CD14-positive monocyte (primary cell): ENCODE measurements at regions not wholly inside any gene's neighbourhood (a gene's known extent, or its start where the extent isn't known, plus 50 kb on each side); places are given as distances from the start of the nearest gene placed in this dataset.

Source experiments
- DNase-seq, 3 donors: peaks; one replicate each; pipeline ENCODE4 v3.0.0-alpha.2; 2011 to 2022
- H2AFZ ChIP-seq: 2 replicates; pipeline ENCODE4 v1.6.0; 2012; ENCODE audit warnings: mild to moderate bottlenecking, low read depth, low read length, inconsistent platforms; ENCODE audit not compliant: insufficient read depth, poor library complexity, severe bottlenecking
- H3K27ac ChIP-seq, 2 donors: 1 replicate in 1 of 2; 2 replicates in 1 of 2; pipeline ENCODE4 v1.5.1; 2012 to 2013; ENCODE audit warnings: low read length in 2 of 2, control low read depth in 1 of 2, inconsistent platforms in 1 of 2, low read depth in 1 of 2, mild to moderate bottlenecking in 1 of 2
- H3K27me3 ChIP-seq, 2 donors: one replicate each; pipeline versions ENCODE4 v1.6.0 to v1.6.1; 2011 to 2013; ENCODE audit warnings: low read length in 2 of 2; ENCODE audit not compliant: control insufficient read depth in 2 of 2, insufficient read depth in 2 of 2
- H3K36me3 ChIP-seq, 2 donors: replicated peaks in 1 of 2; 1 replicate in 1 of 2; 2 replicates in 1 of 2; pipeline versions ENCODE4 v1.5.1 to v1.6.1; 2012 to 2013; ENCODE audit warnings: low read length in 2 of 2, control low read depth in 1 of 2, inconsistent platforms in 1 of 2, mild to moderate bottlenecking in 1 of 2; ENCODE audit not compliant: insufficient read depth in 2 of 2, control insufficient read depth in 1 of 2
- H3K4me1 ChIP-seq, 2 donors: 1 replicate in 1 of 2; 2 replicates in 1 of 2; pipeline versions ENCODE4 v1.5.1 to v1.6.1; 2012 to 2013; ENCODE audit warnings: low read length in 2 of 2, control low read depth in 1 of 2, inconsistent platforms in 1 of 2, mild to moderate bottlenecking in 1 of 2, moderate library complexity in 1 of 2; ENCODE audit not compliant: insufficient read depth in 2 of 2, control insufficient read depth in 1 of 2
- H3K4me2 ChIP-seq: replicated peaks from 2 replicates; pipeline ENCODE3; 2012; ENCODE audit warnings: low read length, moderate library complexity, mild to moderate bottlenecking; ENCODE audit not compliant: poor library complexity, severe bottlenecking; ENCODE audit errors: extremely low read depth
- H3K4me3 ChIP-seq, 3 experiments: fragments of 200-600 bp in 1 of 3; sonication (generic) in 1 of 3; replicated peaks in 1 of 3; 1 replicate in 2 of 3; 2 replicates in 1 of 3; pipeline ENCODE4 v1.5.1; 2011 to 2013; ENCODE audit warnings: low read length in 3 of 3, mild to moderate bottlenecking in 3 of 3, control low read depth in 2 of 3, low read depth in 2 of 3, inconsistent platforms in 1 of 3, moderate library complexity in 1 of 3
- H3K79me2 ChIP-seq: 2 replicates; pipeline ENCODE4 v1.6.0; 2012; ENCODE audit warnings: mild to moderate bottlenecking, control low read depth, inconsistent platforms, low read length, moderate library complexity; ENCODE audit not compliant: insufficient read depth
- H3K9ac ChIP-seq: 2 replicates; pipeline ENCODE4 v1.6.0; 2017; ENCODE audit warnings: low read length, mild to moderate bottlenecking; ENCODE audit not compliant: insufficient read depth, poor library complexity, severe bottlenecking
- H3K9me3 ChIP-seq, 2 donors: replicated peaks in 1 of 2; 1 replicate in 1 of 2; 2 replicates in 1 of 2; pipeline versions ENCODE4 v1.5.1 to v1.6.1; 2012 to 2013; ENCODE audit warnings: low read length in 2 of 2, control low read depth in 1 of 2; ENCODE audit not compliant: control insufficient read depth in 1 of 2, insufficient read depth in 1 of 2
- H4K20me1 ChIP-seq: 2 replicates; pipeline ENCODE4 v1.6.0; 2012; ENCODE audit warnings: mild to moderate bottlenecking, low read length, control low read depth, moderate library complexity; ENCODE audit not compliant: insufficient read depth
- H3K27ac Mint-ChIP-seq, 7 donors: one replicate each; pipeline ENCODE4 v1.8.0; 2020; ENCODE audit warnings: mild to moderate bottlenecking in 7 of 7, mixed read lengths in 7 of 7, moderate library complexity in 6 of 7, inconsistent platforms in 2 of 7
- H3K27me3 Mint-ChIP-seq, 3 donors: one replicate each; pipeline ENCODE4 v1.8.0; 2021 to 2022; ENCODE audit warnings: low read depth in 3 of 3, mild to moderate bottlenecking in 3 of 3, mixed read lengths in 3 of 3, moderate library complexity in 3 of 3, inconsistent platforms in 1 of 3
- H3K36me3 Mint-ChIP-seq, 2 donors: one replicate each; pipeline ENCODE4 v1.8.0; 2020; ENCODE audit warnings: mixed read lengths in 2 of 2, inconsistent platforms in 1 of 2, mild to moderate bottlenecking in 1 of 2
- H3K4me1 Mint-ChIP-seq: one replicate; pipeline ENCODE4 v1.8.0; 2020; ENCODE audit warnings: mild to moderate bottlenecking, mixed read lengths
- H3K4me3 Mint-ChIP-seq, 2 donors: one replicate each; pipeline ENCODE4 v1.8.0; 2020; ENCODE audit warnings: mild to moderate bottlenecking in 2 of 2, mixed read lengths in 2 of 2, moderate library complexity in 1 of 2
- H3K9me3 Mint-ChIP-seq, 7 donors: one replicate each; pipeline ENCODE4 v1.8.0; 2020 to 2022; ENCODE audit warnings: mixed read lengths in 7 of 7, mild to moderate bottlenecking in 6 of 7, moderate library complexity in 6 of 7, inconsistent platforms in 2 of 7
- WGBS: methylation state at CpG from one replicate; pipeline ENCODE4 v1.1.5; 2013; ENCODE audit warnings: missing lambda C conversion rate; ENCODE audit not compliant: insufficient coverage; 5-methylcytosine and 5-hydroxymethylcytosine counted together
- intact Hi-C, 2 donors: fragments of 100-400 bp; cut with micrococcal nuclease; formaldehyde crosslinking; loops; one replicate each; pipeline versions ENCODE4 v1.15.0 to v1.15.1; 2023
- TF ChIP-seq, protein P1 (sequence below): fragments of 200-600 bp; IDR thresholded peaks from one replicate; pipeline ENCODE4 v1.8.0; 2022; ENCODE audit warnings: antibody characterized with exemption, mild to moderate bottlenecking

DNA sequence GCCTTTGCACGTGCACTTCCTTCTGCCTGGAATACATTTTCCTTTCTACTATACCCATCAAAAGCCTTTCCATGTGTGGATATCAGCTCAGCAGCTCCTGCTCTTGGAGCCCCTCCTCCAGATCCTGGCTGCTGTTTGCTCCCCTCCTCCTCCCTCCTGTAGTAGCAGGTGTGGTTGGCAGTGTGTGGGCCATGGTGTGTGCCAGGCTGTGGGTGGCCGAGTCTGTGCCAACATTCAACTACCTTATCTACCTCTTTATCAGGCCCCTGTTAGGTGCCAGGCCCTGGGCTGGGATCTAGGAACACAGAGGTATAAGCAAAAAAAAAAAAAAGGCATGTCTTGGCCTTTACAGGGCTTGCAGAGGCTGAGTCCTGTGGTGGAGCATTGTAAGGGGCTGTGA lies 180.6 kb upstream of the JUN start:
- TF ChIP-seq, protein P1, sequence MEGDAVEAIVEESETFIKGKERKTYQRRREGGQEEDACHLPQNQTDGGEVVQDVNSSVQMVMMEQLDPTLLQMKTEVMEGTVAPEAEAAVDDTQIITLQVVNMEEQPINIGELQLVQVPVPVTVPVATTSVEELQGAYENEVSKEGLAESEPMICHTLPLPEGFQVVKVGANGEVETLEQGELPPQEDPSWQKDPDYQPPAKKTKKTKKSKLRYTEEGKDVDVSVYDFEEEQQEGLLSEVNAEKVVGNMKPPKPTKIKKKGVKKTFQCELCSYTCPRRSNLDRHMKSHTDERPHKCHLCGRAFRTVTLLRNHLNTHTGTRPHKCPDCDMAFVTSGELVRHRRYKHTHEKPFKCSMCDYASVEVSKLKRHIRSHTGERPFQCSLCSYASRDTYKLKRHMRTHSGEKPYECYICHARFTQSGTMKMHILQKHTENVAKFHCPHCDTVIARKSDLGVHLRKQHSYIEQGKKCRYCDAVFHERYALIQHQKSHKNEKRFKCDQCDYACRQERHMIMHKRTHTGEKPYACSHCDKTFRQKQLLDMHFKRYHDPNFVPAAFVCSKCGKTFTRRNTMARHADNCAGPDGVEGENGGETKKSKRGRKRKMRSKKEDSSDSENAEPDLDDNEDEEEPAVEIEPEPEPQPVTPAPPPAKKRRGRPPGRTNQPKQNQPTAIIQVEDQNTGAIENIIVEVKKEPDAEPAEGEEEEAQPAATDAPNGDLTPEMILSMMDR: no peak
- Mint-ChIP-seq H3K9me3 (peaks cover 3 to 9% (median 4%) of the 10 kb centered on the region in 7 donors), H3K27me3 (peaks cover 1 to 4% (median 3%) of the 10 kb centered on the region in 3 donors), H3K4me3 (no peak overlapping the region), H3K4me1 (peaks cover 23% of the 10 kb centered on the region), H3K27ac (peak overlapping the region in 2 of 7 donors; percentile 59 to 62), H3K36me3 (peaks cover 0 to 5% of the 10 kb centered on the region in 2 donors)
- WGBS: 100% methylated on average over 1 of the region's 2 CpGs
- Histone ChIP-seq H2AFZ (no peak overlapping the region), H3K9ac (no peak overlapping the region), H3K79me2 (no peaks in the 10 kb centered on the region), H4K20me1 (no peaks in the 10 kb centered on the region), H3K36me3 (no peaks in the 10 kb centered on the region), H3K4me1 (peaks cover 12 to 17% of the 10 kb centered on the region in 2 donors), H3K4me2 (no peak overlapping the region), H3K27ac (no peak overlapping the region), H3K4me3 (no peak overlapping the region), H3K27me3 (no peaks in the 10 kb centered on the region), H3K9me3 (no peaks in the 10 kb centered on the region)
- intact Hi-C loops: no loop called here
- no peak for DNase-seq

DNA sequence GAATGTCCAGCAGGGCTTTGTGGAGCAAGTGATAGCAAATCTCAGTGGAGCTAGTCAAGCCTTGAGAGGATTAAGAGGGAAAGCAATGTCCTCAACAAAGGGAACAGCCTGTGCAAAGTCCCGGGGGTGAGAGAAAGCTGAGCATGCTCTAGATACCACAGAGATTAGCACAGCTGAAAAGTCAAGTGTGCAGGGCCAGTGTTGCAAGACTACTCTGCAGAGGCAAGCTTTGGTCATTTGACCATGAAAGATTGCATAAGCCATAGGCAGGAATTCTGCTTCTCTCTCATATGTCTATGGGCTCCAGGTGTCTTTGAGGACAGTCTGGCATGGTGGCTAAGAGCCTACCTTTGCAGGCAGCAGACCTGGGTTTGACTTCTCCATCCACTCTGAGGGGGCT lies 181.0 kb upstream of the JUN start:
- H3K4me3 ChIP-seq: no peak overlapping the region
- H3K36me3 Mint-ChIP-seq: peaks cover 0 to 5% of the 10 kb centered on the region in 2 donors
- peak overlapping the region in 2 of 7 donors; percentile 59 to 62 for H3K27ac Mint-ChIP-seq
- intact Hi-C loops: no loop called here
- H3K4me2 ChIP-seq: no peak overlapping the region
- peaks cover 12 to 17% of the 10 kb centered on the region in 2 donors for H3K4me1 ChIP-seq
- no peaks in the 10 kb centered on the region for H3K9me3 ChIP-seq
- 0% methylated on average over 1 of the region's 1 CpG for WGBS
- H3K4me3 Mint-ChIP-seq: no peak overlapping the region
- no peak overlapping the region for H3K27ac ChIP-seq
- no peaks in the 10 kb centered on the region for H3K36me3 ChIP-seq
- peaks cover 1 to 4% (median 3%) of the 10 kb centered on the region in 3 donors for H3K27me3 Mint-ChIP-seq
- H3K9ac ChIP-seq: no peak overlapping the region
- H3K79me2 ChIP-seq: no peaks in the 10 kb centered on the region
- no peaks in the 10 kb centered on the region for H4K20me1 ChIP-seq
- DNase-seq: peak in 2 of 3 donors; percentile 18 to 38
- H2AFZ ChIP-seq: no peak overlapping the region
- no peaks in the 10 kb centered on the region for H3K27me3 ChIP-seq
- peaks cover 3 to 9% (median 4%) of the 10 kb centered on the region in 7 donors for H3K9me3 Mint-ChIP-seq
- peaks cover 23% of the 10 kb centered on the region for H3K4me1 Mint-ChIP-seq
- TF ChIP-seq, protein P1: no peak
